IPS-NIHi7 (cell line): ENCODE measurements at regions not wholly inside any gene's neighbourhood (a gene's known extent, or its start where the extent isn't known, plus 50 kb on each side); places are given as distances from the start of the nearest gene placed in this dataset.
"Not testable (repeated sequence)": the region's sequence is repeated elsewhere in the genome, so short reads cannot be mapped to it uniquely, and the experiment has no call there.

Experiments
- DNase-seq: peaks from one replicate; pipeline ENCODE4 v3.0.0; 2012; ENCODE audit warnings: mixed read lengths; ENCODE audit errors: extremely low spot score

GRCh38 chr18:70600225-70600925 lies 311.5 kb downstream of the SOCS6 start:
- no peak for DNase-seq

GRCh38 chr18:70598406-70598805 lies 309.6 kb downstream of the SOCS6 start:
- no peak for DNase-seq

GRCh38 chr18:70582981-70583380 lies 294.1 kb downstream of the SOCS6 start:
- no peak for DNase-seq

- no peak for DNase-seq
These were observed 289.6 kb downstream of the SOCS6 start for GRCh38 chr18:70578480-70578879.

DNA sequence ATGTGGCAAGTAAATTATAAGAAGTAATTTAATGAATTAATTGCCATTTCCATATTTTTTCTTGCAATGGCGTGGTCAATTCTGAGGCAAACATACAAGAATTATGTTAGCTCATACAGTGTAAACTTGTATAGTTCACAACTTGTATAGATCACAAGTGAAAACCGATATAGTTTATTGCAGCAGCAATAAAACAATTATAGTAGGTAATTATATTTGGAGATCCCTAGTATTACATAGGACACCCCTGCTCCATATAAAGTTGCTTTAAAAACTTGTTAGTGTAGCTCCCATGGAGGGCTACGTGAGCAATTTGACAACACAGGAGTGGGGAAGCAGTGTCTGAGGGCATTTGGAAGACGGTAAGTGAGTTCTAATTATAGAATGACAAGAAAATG lies 288.2 kb downstream of the SOCS6 start:
- no peak for DNase-seq

DNA sequence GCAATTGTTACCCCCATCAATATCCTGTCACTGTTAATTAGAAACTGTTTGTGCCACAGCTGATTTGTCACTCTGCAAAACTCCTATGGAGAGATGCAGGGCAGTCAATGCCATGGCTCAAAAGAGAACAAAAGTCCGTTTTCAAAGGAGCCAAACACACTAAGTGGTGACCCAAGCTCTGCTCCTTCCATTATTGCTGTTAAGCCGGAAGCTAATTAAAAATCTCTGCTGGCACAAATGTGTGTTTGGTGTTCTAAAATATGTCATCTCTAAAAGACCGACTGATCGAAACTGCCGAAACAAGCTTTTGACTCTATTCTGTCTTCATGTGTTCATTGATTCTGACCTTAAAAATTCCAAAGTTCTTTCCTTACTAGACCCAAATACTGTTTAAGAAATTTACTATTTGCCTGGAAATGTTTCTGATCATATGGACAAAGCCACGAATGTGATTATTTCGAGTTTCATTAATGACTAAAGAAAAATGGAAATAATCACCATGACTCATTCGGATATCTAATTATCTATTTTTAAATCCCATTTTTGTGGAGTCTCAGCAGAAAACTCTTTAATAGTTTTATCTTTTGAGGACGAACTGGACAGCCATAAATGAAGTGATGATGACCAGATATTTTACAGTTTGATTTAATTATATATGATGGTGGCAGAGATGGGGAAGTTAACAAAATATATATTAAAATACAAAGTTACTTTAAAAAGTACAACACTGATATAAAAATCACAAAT lies 287.6 kb downstream of the SOCS6 start:
- DNase-seq, result no peak

- not testable (repeated sequence) for DNase-seq
These were observed 286.1 kb downstream of the SOCS6 start for GRCh38 chr18:70574951-70575350.

DNA sequence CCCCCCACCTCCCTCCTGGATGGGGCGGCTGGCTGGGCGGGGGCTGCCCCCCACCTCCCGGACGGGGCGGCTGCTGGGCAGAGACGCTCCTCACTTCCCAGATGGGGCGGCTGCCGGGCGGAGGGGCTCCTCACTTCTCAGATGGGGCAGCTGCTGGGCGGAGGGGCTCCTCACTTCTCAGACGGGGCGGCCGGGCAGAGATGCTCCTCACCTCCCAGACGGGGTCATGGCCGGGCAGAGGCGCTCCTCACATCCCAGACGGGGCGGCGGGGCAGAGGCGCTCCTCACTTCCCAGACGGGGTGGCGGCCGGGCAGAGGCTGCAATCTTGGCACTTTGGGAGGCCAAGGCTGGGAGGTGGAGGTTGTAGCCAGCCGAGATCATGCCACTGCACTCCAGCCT lies 280.8 kb downstream of the SOCS6 start:
- DNase-seq, result not testable (repeated sequence)

- no peak for DNase-seq
These were observed 270.6 kb downstream of the SOCS6 start for GRCh38 chr18:70559446-70559845.

- no peak for DNase-seq
These were observed 269.5 kb downstream of the SOCS6 start for GRCh38 chr18:70558371-70558770.

DNA sequence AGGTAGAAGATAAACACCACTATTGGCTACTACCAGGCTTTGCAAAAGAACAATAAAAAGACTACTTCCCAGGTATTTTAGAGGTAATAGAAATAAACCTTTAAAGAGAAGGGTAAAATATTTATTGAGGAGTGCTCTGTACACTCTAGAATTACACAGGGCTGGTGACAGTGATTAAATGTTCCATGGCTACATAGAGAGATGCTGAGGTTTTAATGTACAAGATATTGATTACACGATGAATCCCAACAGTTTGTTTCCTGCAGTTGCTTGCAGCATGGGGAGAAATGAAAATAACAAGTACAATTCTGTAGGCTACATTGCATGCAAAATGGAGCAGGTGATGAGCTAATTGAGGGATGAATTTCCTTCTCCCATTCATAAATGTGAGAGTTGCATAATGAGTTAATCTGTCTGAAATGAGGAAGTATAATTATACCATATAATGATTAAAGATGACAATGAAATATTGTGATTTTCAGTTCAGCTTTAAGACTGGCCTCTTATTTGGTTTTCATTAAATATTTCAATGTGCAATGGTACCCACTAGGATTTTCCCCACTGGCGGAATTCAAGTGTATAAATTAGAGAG lies 266.1 kb downstream of the SOCS6 start:
- no peak for DNase-seq

DNA sequence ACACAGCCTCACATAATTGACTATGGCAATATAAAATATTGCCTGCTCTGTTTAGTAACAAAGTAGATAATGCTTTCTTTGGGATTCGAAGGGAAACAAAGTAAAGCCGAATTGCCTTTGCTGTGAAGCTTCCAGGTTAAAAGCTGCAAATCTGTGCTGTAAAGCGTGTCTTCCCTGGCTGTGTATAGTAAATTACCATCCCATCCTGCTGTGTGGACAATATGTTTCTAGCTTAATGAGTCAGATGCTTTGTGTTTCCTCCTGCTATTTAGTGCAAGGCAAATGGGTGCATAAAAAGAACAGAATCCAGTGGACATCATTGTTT lies 265.1 kb downstream of the SOCS6 start:
- no peak for DNase-seq

DNA sequence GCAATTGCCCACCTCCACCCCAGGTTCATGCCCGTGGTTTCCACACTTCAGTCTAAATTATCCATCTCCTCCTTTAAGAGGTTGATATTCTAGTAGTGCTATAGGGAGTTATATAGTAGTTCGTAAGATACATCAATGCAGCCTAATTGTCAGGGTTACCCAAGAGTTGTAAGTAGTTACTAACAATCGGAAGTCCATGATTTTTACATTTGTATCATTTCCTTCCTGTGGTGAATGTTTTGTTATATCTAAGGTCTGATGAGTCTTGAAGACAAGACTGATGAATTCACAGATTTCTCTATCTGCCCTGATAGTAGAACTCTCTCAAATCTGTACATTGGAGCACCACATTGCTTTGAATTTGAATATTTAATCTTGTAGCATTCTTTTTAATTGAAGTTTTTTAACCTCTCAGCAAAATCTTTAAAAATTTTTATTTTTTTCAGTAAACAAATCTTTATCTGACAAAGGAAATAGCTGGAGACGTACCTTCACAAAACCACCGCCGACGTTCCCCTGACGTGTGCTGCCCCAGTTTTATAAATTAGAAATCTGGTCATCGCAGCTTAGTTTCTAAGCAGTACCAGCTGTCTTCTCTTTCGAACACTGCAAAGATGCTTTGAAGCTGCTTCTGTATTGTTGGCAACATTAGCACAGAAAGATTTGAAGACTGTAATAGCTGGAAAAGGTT lies 264.5 kb downstream of the SOCS6 start:
- no peak for DNase-seq

DNA sequence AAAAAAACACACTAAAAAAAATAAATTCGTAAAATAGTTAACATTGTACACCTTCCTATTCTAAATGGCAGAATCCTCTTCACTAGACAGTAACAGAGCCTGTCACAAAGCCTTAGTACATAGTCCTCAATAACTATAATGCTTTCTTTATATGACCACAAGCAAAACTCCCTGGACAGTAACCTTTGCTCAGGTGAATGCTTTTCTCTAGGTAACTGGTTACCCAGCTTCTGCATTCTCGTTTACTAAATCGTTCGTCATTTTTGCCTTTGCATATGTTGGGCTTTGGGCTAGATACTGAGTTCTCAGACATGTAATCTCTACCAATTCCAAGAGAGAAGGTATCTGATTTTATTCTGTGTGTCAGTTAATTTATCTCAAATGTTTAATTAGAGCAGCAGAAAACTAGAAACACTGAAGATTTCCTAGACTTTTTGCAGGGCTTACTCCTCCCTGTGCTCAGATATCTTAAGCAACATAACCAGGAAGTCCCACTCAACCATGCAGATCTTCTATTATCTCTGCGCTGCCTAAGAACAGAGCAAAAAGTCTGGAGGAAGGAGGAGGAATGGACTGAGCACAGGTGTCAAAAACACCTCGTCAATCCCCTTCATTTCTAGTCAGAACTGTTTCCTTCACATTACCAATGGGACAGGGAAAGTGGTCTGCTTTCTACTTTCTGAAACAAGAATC lies 247.7 kb downstream of the SOCS6 start:
- no peak for DNase-seq

DNA sequence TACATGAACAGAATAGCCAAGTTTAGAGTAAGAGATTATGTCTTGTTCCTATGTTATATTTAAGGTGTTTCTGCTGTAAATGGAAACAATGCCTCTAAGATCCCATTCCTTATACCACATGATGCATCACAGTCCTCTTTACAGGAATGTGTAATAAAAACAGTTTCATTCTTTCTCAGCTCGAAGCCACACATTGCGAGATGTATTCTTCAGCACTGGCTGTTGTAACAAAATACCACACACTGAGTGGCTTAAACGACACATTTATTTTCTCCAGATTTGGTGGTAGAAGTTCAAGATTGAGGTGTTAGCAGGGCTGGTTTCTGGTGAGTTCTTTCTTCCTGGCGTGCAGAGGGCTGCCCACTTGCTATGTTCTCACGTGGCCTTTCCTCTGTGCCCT lies 246.2 kb downstream of the SOCS6 start:
- DNase-seq, result no peak

DNA sequence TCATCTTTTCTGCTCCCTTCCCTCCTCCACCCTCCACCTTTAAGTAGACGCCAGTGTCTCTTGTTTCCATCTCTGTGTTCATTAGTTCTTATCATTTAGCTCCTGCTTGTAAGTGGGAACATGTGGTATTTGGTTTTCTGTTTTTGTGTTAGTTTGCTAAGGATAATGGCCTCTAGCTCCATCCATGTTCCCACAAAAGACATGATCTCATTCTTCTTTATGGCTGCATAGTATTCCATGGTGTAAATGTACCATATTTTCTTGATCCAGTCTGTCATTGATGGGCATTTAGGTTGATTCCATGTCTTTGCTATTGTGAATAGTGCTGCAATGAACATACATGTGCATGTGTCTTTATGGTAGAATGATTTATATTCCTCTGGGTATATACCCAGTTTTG lies 236.5 kb downstream of the SOCS6 start:
- not testable (repeated sequence) for DNase-seq

DNA sequence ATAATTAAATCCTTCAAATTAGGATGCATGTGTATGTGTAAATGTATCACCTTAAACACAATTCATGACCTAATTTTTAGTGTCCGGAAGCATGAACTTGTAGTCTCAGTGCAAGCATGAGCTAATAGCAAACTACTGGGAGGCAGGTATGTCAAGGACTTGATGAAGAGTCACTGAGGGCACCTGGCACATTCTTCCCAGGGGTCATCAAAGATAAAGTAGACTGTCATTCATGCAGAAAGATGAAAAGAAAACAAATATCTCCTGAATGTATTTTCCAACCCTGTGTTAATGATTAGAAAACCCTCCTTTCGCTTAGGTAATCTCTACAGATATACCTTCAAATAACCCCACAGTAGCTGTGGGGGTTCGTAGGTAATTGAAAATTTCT lies 234.9 kb downstream of the SOCS6 start:
- no peak for DNase-seq

DNA sequence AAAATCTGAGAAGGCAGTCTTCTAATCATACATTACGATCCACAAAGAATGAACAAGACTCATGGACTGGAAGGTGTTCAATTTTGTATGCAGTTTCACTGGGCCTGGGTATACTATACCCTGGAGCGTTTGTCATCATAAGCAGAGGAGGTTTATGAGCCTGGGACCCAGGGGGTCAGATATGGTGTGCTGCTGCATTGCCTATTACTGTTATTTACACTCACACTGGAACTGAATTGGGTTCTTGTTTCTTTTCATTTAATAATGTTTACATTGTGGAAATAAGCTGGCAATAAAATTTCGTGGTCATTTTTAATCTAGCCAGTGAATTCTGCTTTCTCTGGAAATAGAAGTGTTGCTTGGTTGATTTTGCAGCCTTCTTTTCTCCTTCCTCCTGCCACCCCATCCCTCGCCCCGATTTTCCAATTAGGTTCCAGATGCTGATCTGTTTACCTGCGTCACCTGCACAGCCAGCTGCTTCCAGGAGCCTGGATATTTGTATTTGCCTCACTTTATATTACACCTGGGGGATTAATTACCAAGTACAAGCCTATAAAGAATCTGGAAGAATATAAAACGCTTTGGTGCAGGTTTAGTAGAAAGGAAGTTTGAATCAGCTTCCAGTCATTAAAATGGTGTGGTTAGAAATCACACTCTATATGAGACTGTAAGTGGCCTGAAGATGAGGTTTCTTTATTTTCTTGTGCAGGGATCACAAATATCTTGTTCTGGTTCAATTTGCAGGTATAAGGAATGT lies 234.4 kb downstream of the SOCS6 start:
- no peak for DNase-seq

DNA sequence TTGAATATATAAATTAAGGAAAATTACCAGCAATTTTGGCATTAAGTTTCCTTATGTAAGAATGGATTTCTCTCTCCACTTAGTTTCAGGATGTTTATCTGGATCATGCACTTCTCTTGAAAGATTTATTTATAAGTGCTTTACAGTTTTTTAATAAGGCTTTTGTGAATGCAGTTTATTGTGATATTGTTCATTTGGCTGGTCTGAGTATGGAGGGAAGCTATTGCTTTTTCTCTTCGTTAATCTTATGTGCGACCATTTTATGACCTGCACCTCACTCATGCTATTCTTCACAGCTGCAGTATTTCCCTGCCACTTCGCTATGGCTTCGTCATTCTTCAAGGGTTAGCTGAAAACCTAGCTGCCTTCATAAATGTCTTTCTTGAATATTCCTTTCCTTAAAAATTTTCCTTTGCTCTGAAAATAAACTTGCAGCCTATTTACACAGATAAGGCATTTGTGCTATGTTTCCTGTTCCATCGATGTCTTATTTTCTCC lies 233.4 kb downstream of the SOCS6 start:
- DNase-seq, result no peak

GRCh38 chr18:70520867-70521266 lies 232.0 kb downstream of the SOCS6 start:
- no peak for DNase-seq

DNA sequence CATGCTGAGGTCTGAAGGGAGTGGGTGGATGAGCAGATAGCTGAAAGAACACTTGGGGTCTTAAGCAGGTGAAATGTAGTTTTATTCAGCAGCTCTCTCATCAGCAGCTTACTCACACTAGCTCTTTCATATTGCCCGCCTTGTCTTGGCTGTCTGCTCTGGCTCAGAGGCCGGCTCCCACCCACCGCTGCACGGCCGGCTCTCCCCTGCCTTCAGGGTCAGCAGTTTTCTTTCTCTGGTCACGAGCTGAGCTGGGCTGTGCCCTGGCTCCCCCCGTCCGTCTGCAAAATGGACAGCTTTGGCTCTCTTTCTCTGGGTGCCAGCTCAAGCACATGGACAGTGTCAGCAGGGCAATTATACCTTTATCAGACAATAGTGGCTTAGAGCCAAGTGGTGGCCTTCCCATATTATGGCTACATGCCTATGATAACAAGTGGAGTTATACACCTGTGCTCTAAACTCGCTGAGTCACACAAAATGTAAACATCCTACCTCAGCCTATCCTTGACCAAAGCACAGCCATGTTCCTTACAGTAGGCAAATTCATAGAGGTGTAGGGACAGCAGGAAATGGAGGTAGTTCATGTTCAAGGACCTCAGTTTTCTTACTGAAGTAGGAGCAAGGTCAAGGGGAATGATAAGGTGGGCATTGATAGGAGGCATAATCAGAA lies 224.8 kb downstream of the SOCS6 start:
- no peak for DNase-seq
